ES-I3 (cell line): ENCODE measurements at regions not wholly inside any gene's neighbourhood (a gene's known extent, or its start where the extent isn't known, plus 50 kb on each side); places are given as distances from the start of the nearest gene placed in this dataset.
"Not testable (repeated sequence)": the region's sequence is repeated elsewhere in the genome, so short reads cannot be mapped to it uniquely, and the experiment has no call there.

Source experiments
- H3K36me3 ChIP-seq: 2 replicates; pipeline ENCODE4 v1.6.1; 2013; ENCODE audit warnings: mild to moderate bottlenecking, low read length, control low read depth, moderate library complexity; ENCODE audit not compliant: insufficient read depth
- H3K4me1 ChIP-seq: 2 replicates; pipeline ENCODE4 v1.6.1; 2013; ENCODE audit warnings: mild to moderate bottlenecking, control low read depth, low read length; ENCODE audit not compliant: insufficient read depth
- H3K9ac ChIP-seq: 2 replicates; pipeline ENCODE4 v1.6.1; 2013; ENCODE audit warnings: low read depth, mild to moderate bottlenecking, low read length, moderate library complexity
- H3K9me3 ChIP-seq: 2 replicates; pipeline ENCODE4 v1.6.1; 2013; ENCODE audit warnings: mild to moderate bottlenecking, low read length, moderate library complexity; ENCODE audit not compliant: control insufficient read depth, insufficient read depth

- no peaks in the 10 kb centered on the region for H3K36me3 ChIP-seq
Observed at GRCh38 chr7:46071601-46072000, 150.5 kb upstream of the IGFBP3 start.

GRCh38 chr7:46071076-46071475, 150.0 kb upstream of the IGFBP3 start:
- H3K4me1 ChIP-seq: no peaks in the 10 kb centered on the region; the same call in 1 of the 2 replicates
- H3K9me3 ChIP-seq: no peaks in the 10 kb centered on the region
- H3K9ac ChIP-seq: no peak overlapping the region
- no peaks in the 10 kb centered on the region for H3K36me3 ChIP-seq

More at GRCh38 chr7:46071601-46072000, 150.5 kb upstream of the IGFBP3 start:
- Histone ChIP-seq H3K9me3 (no peaks in the 10 kb centered on the region), H3K9ac (no peak overlapping the region), H3K4me1 (no peaks in the 10 kb centered on the region; the same call in 1 of the 2 replicates)

- H3K36me3 ChIP-seq: no peaks in the 10 kb centered on the region
- H3K4me1 ChIP-seq: no peaks in the 10 kb centered on the region
- no peak overlapping the region for H3K9ac ChIP-seq
- no peaks in the 10 kb centered on the region for H3K9me3 ChIP-seq
Observed at GRCh38 chr7:46068159-46068558, 147.1 kb upstream of the IGFBP3 start.

GRCh38 chr7:46059308-46060020, 138.4 kb upstream of the IGFBP3 start:
- Histone ChIP-seq H3K9ac (no peak overlapping the region), H3K36me3 (no peaks in the 10 kb centered on the region)

GRCh38 chr7:46058086-46058823, 137.2 kb upstream of the IGFBP3 start:
- Histone ChIP-seq H3K9ac (no peak overlapping the region), H3K9me3 (no peaks in the 10 kb centered on the region), H3K36me3 (no peaks in the 10 kb centered on the region), H3K4me1 (no peaks in the 10 kb centered on the region)

More at GRCh38 chr7:46059308-46060020, 138.4 kb upstream of the IGFBP3 start:
- Histone ChIP-seq H3K9me3 (no peaks in the 10 kb centered on the region), H3K4me1 (no peaks in the 10 kb centered on the region)

GRCh38 chr7:46054915-46055314, 133.8 kb upstream of the IGFBP3 start:
- H3K9ac ChIP-seq: no peak overlapping the region
- H3K4me1 ChIP-seq: no peaks in the 10 kb centered on the region
- H3K9me3 ChIP-seq: no peaks in the 10 kb centered on the region
- H3K36me3 ChIP-seq: no peaks in the 10 kb centered on the region

GRCh38 chr7:46054272-46054671, 133.2 kb upstream of the IGFBP3 start:
- no peaks in the 10 kb centered on the region for H3K9me3 ChIP-seq
- H3K9ac ChIP-seq: no peak overlapping the region
- no peaks in the 10 kb centered on the region for H3K36me3 ChIP-seq
- H3K4me1 ChIP-seq: no peaks in the 10 kb centered on the region

- no peaks in the 10 kb centered on the region for H3K36me3 ChIP-seq
- H3K4me1 ChIP-seq: no peaks in the 10 kb centered on the region
- no peak overlapping the region for H3K9ac ChIP-seq
- H3K9me3 ChIP-seq: no peaks in the 10 kb centered on the region
Observed at GRCh38 chr7:46047581-46047980, 126.5 kb upstream of the IGFBP3 start.

- not testable (repeated sequence) for H3K36me3 ChIP-seq, H3K9ac ChIP-seq, H3K4me1 ChIP-seq, H3K9me3 ChIP-seq
Observed at GRCh38 chr7:46043338-46043737, 122.3 kb upstream of the IGFBP3 start.

- not testable (repeated sequence) for H3K4me1 ChIP-seq, H3K9ac ChIP-seq, H3K36me3 ChIP-seq, H3K9me3 ChIP-seq
Observed at GRCh38 chr7:46039813-46040212, 118.7 kb upstream of the IGFBP3 start.

- Histone ChIP-seq H3K9ac (no peak overlapping the region), H3K36me3 (no peaks in the 10 kb centered on the region), H3K4me1 (no peaks in the 10 kb centered on the region), H3K9me3 (0 out of 2 replicates have a peak, but pooled peaks cover 2% of the 10 kb centered on the region)
Observed at GRCh38 chr7:46035166-46035565, 114.1 kb upstream of the IGFBP3 start.

- Histone ChIP-seq H3K9me3 (0 out of 2 replicates have a peak, but pooled peaks cover 2% of the 10 kb centered on the region), H3K9ac (no peak overlapping the region), H3K36me3 (no peaks in the 10 kb centered on the region), H3K4me1 (no peaks in the 10 kb centered on the region)
Observed at GRCh38 chr7:46034056-46034768, 113.1 kb upstream of the IGFBP3 start.

GRCh38 chr7:46033592-46033991, 112.5 kb upstream of the IGFBP3 start:
- Histone ChIP-seq H3K36me3 (no peaks in the 10 kb centered on the region), H3K4me1 (no peaks in the 10 kb centered on the region), H3K9ac (no peak overlapping the region), H3K9me3 (0 out of 2 replicates have a peak, but pooled peaks cover 2% of the 10 kb centered on the region)

GRCh38 chr7:46032942-46033341, 111.9 kb upstream of the IGFBP3 start:
- Histone ChIP-seq H3K9me3 (0 out of 2 replicates have a peak, but pooled peaks cover 2% of the 10 kb centered on the region), H3K9ac (no peak overlapping the region), H3K4me1 (no peaks in the 10 kb centered on the region), H3K36me3 (no peaks in the 10 kb centered on the region)
